Vagina (tissue), 2 donors: ENCODE measurements at regions not wholly inside any gene's neighbourhood (a gene's known extent, or its start where the extent isn't known, plus 50 kb on each side); places are given as distances from the start of the nearest gene placed in this dataset.
"Not testable (repeated sequence)": the region's sequence is repeated elsewhere in the genome, so short reads cannot be mapped to it uniquely, and the experiment has no call there.

Source experiments
- POLR2AphosphoS5 ChIP-seq, 2 donors: sonication (generic); formaldehyde crosslinking; IDR thresholded peaks; one replicate each; pipeline ENCODE4 v1.9.0; 2017; ENCODE audit warnings: antibody characterized with exemption in 2 of 2, mild to moderate bottlenecking in 2 of 2, low read depth in 1 of 2; ENCODE audit not compliant: insufficient read depth in 1 of 2
- TF ChIP-seq, protein P1 (sequence below), 3 experiments: fragments of 450-650 bp in 2 of 3; fragments of 200-600 bp in 1 of 3; sonication (generic) in 1 of 3; IDR thresholded peaks; one replicate each; pipeline ENCODE4 v1.5.1; 2017 to 2019; ENCODE audit warnings: antibody characterized with exemption in 3 of 3, mild to moderate bottlenecking in 2 of 3, moderate library complexity in 2 of 3

DNA sequence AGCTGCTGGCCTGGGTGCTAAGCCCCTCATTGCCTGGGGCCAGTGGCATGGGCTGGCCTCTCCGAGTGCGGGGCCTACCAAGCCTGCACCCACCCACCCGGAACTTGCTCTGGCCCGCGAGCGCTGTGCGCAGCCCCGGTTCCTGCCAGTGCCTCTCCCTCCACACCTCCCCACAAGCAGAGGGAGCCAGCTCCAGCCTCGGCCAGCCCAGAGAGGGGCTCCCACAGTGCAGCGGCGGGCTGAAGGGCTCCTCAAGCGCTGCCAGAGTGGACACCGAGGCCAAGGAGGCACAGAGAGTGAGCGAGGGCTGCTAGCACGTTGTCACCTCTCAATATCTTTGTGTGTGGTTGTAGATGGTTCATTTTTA, 74.8 kb upstream of the ATP1A1 start:
- TF ChIP-seq, protein P1, sequence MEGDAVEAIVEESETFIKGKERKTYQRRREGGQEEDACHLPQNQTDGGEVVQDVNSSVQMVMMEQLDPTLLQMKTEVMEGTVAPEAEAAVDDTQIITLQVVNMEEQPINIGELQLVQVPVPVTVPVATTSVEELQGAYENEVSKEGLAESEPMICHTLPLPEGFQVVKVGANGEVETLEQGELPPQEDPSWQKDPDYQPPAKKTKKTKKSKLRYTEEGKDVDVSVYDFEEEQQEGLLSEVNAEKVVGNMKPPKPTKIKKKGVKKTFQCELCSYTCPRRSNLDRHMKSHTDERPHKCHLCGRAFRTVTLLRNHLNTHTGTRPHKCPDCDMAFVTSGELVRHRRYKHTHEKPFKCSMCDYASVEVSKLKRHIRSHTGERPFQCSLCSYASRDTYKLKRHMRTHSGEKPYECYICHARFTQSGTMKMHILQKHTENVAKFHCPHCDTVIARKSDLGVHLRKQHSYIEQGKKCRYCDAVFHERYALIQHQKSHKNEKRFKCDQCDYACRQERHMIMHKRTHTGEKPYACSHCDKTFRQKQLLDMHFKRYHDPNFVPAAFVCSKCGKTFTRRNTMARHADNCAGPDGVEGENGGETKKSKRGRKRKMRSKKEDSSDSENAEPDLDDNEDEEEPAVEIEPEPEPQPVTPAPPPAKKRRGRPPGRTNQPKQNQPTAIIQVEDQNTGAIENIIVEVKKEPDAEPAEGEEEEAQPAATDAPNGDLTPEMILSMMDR (IDR thresholded peaks at IDR 0.05) = not testable (repeated sequence)
- not testable (repeated sequence) for TF ChIP-seq POLR2AphosphoS5 (IDR thresholded peaks at IDR 0.05; ENCODE audit: insufficient read depth in 1 of 2, low read depth in 1 of 2)
